Activated CD8-positive, alpha-beta T cell treated with anti-CD3 and anti-CD28 coated beads for 36 hours (primary cell): ENCODE measurements at regions not wholly inside any gene's neighbourhood (a gene's known extent, or its start where the extent isn't known, plus 50 kb on each side); places are given as distances from the start of the nearest gene placed in this dataset.

Source experiments
- ATAC-seq: fragments of 200-7000 bp; cut with Tn5 transposase; one replicate; pipeline ENCODE4 v1.10.0; 2021; ENCODE audit warnings: mild to moderate bottlenecking, moderate library complexity
- CTCF ChIA-PET: fragments of 350-600 bp; sonication (Branson Sonifier 250); formaldehyde crosslinking; loops from one replicate; lab custom pipeline; 2021; ENCODE audit warnings: antibody characterized with exemption; lab: Charles Lee
- POLR2A ChIA-PET: fragments of 350-600 bp; sonication (Branson Sonifier 250); formaldehyde crosslinking; loops from one replicate; lab custom pipeline; 2021; ENCODE audit warnings: antibody characterized with exemption; lab: Charles Lee
- DNase-seq: peaks from one replicate; pipeline ENCODE4 v3.0.0-alpha.2; 2020
- H3K27ac Mint-ChIP-seq: one replicate; pipeline ENCODE4 v1.8.0; 2021; ENCODE audit warnings: mild to moderate bottlenecking, mixed read lengths
- H3K27me3 Mint-ChIP-seq: one replicate; pipeline ENCODE4 v1.8.0; 2021; ENCODE audit warnings: mixed read lengths
- H3K36me3 Mint-ChIP-seq: one replicate; pipeline ENCODE4 v1.8.0; 2021; ENCODE audit warnings: low read depth, mixed read lengths
- H3K4me1 Mint-ChIP-seq: one replicate; pipeline ENCODE4 v1.8.0; 2021; ENCODE audit warnings: low read depth, mixed read lengths
- H3K4me3 Mint-ChIP-seq: one replicate; pipeline ENCODE4 v1.8.0; 2021; ENCODE audit warnings: mild to moderate bottlenecking, moderate library complexity, mixed read lengths
- H3K9me3 Mint-ChIP-seq: one replicate; pipeline ENCODE4 v1.8.0; 2021; ENCODE audit warnings: mixed read lengths
- intact Hi-C: fragments of 100-400 bp; cut with micrococcal nuclease; formaldehyde crosslinking; loops from one replicate; pipeline ENCODE4 v1.10.0; 2022
- TF ChIP-seq, protein P1 (sequence below): fragments of 200-600 bp; IDR thresholded peaks from one replicate; pipeline ENCODE4 v1.8.0; 2022; ENCODE audit warnings: antibody characterized with exemption, mild to moderate bottlenecking

DNA sequence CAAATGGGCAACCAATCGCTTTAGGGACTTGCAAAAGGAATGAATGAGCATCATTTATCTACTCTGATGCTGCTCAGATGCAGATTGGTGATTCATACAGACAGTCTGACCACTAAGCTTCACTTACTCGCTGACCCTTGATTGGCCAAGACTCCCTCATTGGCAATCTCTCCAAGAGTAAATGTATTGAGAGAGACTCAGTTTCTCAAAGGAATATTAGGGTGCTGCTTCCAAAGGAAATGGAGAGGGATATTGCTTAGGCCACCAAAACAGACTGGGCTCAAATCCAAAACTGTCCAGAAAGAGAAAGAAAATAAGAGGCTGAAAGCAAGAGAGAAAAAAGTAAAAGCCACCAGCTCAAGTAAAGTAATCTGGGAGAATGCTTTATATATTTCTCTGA, 785.2 kb downstream of the GALC start:
- CTCF ChIA-PET, result no interaction called here
- Mint-ChIP-seq H3K27me3 (no peaks in the 10 kb centered on the region), H3K4me3 (no peak overlapping the region), H3K9me3 (peaks cover 8% of the 10 kb centered on the region), H3K27ac (no peak overlapping the region), H3K36me3 (no peaks in the 10 kb centered on the region), H3K4me1 (no peaks in the 10 kb centered on the region)
- TF ChIP-seq, protein P1, sequence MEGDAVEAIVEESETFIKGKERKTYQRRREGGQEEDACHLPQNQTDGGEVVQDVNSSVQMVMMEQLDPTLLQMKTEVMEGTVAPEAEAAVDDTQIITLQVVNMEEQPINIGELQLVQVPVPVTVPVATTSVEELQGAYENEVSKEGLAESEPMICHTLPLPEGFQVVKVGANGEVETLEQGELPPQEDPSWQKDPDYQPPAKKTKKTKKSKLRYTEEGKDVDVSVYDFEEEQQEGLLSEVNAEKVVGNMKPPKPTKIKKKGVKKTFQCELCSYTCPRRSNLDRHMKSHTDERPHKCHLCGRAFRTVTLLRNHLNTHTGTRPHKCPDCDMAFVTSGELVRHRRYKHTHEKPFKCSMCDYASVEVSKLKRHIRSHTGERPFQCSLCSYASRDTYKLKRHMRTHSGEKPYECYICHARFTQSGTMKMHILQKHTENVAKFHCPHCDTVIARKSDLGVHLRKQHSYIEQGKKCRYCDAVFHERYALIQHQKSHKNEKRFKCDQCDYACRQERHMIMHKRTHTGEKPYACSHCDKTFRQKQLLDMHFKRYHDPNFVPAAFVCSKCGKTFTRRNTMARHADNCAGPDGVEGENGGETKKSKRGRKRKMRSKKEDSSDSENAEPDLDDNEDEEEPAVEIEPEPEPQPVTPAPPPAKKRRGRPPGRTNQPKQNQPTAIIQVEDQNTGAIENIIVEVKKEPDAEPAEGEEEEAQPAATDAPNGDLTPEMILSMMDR, result no peak
- intact Hi-C loops, result no loop called here
- DNase-seq, result no peak
- ATAC-seq, result no peak
- POLR2A ChIA-PET, result no interaction called here

DNA sequence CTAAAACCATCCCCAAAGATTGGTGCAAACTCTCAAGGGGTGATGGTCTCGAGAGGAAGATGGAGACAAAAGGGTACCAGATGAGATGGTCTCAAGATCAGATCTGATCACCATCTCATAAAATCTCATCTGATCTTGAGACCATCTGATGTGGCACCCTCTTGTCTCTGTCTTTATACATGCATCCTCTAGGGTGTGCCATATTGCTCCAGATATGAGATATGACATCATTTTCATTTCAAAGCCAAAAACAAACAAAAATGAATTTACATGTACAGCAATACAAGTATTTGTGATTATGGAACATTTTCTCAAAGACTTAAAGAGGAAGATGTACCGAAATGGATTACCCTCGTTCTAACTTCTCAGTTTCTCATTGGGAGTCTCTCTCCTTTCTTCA, 787.2 kb downstream of the GALC start:
- Mint-ChIP-seq H3K27me3 (no peaks in the 10 kb centered on the region), H3K4me3 (no peak overlapping the region), H3K9me3 (peaks cover 3% of the 10 kb centered on the region), H3K36me3 (no peaks in the 10 kb centered on the region), H3K4me1 (no peaks in the 10 kb centered on the region), H3K27ac (no peak overlapping the region)
- intact Hi-C loops, result no loop called here
- ATAC-seq (no peak), DNase-seq (no peak)
- CTCF ChIA-PET, result no interaction called here
- POLR2A ChIA-PET, result no interaction called here
- TF ChIP-seq, protein P1, result no peak

DNA sequence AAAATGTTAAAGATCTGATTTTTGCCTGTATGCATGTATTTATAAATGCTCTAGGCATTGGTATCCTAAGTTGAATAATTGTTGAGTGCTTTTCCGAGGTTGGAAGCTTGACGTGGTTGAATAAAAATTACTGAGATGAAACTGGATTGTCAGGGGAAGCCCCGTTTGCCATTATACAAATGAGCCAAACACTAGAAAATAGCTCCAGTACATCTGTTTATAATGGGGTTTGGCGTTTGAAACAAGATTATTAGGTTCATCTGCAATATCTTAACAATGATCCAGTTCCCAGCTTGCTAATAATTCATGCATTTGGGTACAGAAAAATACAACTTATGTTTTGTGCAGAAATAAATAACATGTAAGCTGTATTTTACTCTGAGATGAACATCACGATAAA, 789.6 kb downstream of the GALC start:
- DNase-seq (no peak), ATAC-seq (no peak)
- no peak overlapping the region for H3K4me3 Mint-ChIP-seq
- H3K4me1 Mint-ChIP-seq, result no peaks in the 10 kb centered on the region
- no peak overlapping the region for H3K27ac Mint-ChIP-seq
- peaks cover 3% of the 10 kb centered on the region for H3K9me3 Mint-ChIP-seq
- H3K27me3 Mint-ChIP-seq, result no peaks in the 10 kb centered on the region
- intact Hi-C loops, result no loop called here
- TF ChIP-seq, protein P1, result no peak
- ChIA-PET POLR2A (no interaction called here), CTCF (no interaction called here)
- H3K36me3 Mint-ChIP-seq, result no peaks in the 10 kb centered on the region

DNA sequence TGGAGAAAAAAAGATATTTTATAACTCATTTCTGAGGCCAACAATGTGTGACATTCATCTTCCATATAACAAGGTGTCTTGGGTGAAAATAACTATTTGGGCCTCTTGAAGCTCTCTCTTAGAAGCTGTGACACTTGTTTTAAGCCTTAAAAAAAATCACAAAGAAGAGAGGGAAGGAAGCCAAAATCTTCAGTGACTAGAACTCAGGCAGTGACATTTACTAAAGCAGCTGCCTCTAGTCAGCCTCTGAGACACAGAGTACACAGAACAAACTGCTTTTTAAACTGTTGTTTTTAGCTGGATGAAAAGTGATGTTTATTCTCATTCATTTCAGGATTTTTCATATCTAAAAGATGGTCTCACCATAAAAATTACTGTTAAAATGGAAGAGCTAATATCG, 793.6 kb downstream of the GALC start:
- DNase-seq (no peak), ATAC-seq (no peak)
- H3K27me3 Mint-ChIP-seq, result no peaks in the 10 kb centered on the region
- H3K4me1 Mint-ChIP-seq, result no peaks in the 10 kb centered on the region
- no peaks in the 10 kb centered on the region for H3K36me3 Mint-ChIP-seq
- ChIA-PET POLR2A (interaction anchor here (1.0 kb wide), 1 partner anchor 81 kb away, joined by 3 read pairs; no protein-coding TSS in a partner anchor), CTCF (no interaction called here)
- H3K9me3 Mint-ChIP-seq, result no peaks in the 10 kb centered on the region
- no peak overlapping the region for H3K27ac Mint-ChIP-seq
- no peak overlapping the region for H3K4me3 Mint-ChIP-seq
- TF ChIP-seq, protein P1, result no peak
- intact Hi-C loops, result no loop called here

DNA sequence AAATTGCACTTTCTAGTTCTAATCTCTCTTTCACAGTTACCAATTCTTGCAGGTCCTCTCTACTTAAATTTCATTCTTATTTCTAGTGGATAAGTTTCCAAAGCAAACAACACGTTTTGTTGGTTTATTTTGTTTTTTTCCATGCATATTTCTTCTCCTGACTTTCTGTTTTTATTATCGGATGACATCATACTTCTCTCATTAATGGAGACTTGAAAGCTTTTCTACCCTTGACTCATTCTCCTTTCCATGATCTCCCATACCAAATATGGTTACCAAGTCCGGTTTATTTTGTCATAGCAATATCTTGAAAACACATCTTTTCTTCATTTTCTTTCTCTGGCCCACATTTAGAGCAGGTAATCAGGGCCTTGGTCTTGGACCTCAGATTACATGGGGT, 796.5 kb downstream of the GALC start:
- Mint-ChIP-seq H3K27me3 (no peaks in the 10 kb centered on the region), H3K4me1 (no peaks in the 10 kb centered on the region), H3K4me3 (no peak overlapping the region), H3K27ac (no peak overlapping the region), H3K36me3 (no peaks in the 10 kb centered on the region), H3K9me3 (no peaks in the 10 kb centered on the region)
- TF ChIP-seq, protein P1, result no peak
- no peak for ATAC-seq
- DNase-seq, result no peak
- intact Hi-C loops, result no loop called here
- POLR2A ChIA-PET, result no interaction called here
- CTCF ChIA-PET, result no interaction called here
